Stimulated activated CD8-positive, alpha-beta memory T cell treated with anti-CD3 and anti-CD28 coated beads, Interleukin-4, amount 100 ng/mL, for 1 hour (primary cell): ENCODE measurements at regions not wholly inside any gene's neighbourhood (a gene's known extent, or its start where the extent isn't known, plus 50 kb on each side); places are given as distances from the start of the nearest gene placed in this dataset.

Experiments used
- DNase-seq, 2 donors: peaks; one replicate each; pipeline ENCODE4 v3.0.0-alpha.2; 2020; ENCODE audit warnings: low read depth in 2 of 2, low spot score in 1 of 2

DNA sequence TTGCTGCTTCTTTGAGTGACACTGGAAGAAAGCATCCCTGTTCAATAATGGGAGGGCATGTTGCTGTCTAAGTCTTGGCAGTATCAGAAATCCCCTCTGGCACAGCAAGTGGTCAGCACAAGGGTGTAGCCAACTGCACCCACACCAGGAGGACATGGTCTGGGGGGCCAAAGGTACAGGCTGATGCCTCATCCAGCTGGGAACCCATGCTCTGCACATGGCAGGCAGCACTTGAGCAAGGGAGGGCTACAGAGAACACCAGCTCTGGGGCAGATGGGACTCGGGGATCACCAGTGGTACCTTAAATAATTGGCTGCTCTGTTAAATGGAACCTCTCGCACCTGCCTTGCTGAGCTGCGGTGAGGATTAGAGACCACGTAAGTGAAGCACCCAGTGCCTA lies 265.2 kb downstream of the SYK start:
- DNase-seq: no peak

DNA sequence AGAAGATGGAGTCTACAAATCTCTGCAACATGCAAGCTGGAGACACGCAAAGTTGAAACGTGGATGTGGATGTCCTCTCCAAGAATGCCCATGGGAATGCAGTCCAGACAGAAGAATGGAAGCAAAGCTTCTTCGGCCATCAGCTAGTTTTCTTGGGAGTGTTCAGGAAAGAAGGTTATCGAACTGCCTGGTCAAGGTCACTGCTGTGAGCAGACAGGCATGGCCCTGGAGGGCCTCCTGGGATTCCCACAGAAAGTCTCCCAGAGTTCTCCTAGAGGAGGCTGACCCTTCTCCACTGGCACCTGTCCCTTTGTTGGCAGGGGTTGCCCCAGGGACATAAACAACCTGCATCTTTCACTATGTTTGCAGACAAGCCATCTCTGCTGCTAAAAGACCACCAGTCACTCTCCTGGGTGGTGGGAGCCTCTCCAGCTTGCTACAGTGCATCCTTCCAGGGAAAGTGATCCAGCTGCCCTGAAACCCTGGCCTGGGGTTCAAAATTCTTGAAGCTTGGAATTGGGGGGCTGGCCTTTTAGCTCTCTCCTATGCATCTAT lies 265.8 kb downstream of the SYK start:
- no peak for DNase-seq

DNA sequence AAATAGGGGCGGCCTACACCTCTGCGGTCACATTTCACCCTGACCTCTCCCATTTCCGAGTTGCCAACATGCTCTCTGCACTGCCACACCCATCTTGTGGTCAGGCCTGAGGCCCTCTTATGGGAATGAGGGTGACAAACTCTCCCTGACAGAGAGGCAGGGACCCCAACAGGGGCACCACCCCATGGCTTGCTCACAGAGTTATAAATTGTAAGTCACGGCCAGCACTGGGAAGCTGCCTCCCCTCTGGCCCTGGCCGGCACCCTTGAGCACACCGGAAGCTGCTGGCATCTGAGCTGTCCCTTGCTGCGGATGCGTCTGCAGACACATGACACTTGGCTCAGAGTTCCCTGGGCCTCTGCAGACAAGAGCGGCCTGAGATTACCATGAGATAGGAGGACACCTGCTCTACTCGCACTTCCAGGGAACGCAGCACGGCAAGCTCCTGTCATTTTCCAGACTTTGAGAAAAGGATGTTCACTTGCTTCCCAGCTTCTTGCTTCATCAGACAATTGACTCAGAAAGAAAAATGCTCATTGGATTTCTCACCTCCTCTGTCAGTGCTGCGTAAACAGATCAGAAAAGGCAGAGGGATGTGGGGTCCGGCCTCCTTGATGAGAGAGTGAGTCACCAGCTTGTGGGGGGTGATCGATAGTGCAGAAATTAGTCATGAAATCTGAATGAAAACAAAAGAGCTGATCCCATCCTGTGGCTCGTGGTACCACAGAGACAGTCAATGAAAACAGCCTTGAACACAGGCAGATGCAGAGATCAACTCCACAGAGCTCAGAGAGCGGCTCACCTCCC lies 269.8 kb downstream of the SYK start:
- no peak for DNase-seq

DNA sequence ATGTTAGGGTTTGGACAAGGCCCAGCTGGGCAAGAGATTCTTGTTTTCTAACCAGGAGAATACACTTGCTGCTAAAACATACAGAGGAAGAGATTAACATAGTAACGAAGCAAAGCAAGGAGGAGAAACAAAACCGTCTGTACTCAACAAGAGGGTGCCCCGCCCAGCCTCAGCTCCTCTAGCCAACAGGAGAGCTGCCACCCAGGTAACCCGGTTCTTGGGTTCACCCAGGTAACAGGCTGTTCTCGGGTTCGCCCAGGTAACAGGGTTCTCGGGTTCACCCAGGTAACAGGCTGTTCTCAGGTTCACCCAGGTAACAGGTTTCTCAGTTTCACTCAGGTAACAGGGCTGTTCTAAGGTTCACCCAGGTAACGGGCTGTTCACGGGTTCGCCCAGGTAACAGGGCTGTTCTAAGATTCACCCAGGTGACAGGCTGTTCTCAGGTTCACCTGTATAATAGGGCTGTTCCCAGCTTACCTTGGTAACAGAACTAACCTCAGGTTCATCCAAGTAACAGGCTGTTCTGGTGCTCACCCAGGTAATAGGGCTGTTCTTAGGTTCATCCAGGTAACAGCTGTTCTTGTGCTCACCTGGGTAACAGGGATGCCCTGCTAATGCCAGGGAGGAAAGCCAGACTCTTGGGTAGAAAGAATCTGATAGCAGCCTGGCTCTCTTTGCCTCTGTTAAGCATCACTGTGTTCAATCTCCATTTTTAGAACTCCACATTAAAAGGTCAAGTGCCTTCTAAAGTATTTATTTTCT lies 271.6 kb downstream of the SYK start:
- DNase-seq: no peak

DNA sequence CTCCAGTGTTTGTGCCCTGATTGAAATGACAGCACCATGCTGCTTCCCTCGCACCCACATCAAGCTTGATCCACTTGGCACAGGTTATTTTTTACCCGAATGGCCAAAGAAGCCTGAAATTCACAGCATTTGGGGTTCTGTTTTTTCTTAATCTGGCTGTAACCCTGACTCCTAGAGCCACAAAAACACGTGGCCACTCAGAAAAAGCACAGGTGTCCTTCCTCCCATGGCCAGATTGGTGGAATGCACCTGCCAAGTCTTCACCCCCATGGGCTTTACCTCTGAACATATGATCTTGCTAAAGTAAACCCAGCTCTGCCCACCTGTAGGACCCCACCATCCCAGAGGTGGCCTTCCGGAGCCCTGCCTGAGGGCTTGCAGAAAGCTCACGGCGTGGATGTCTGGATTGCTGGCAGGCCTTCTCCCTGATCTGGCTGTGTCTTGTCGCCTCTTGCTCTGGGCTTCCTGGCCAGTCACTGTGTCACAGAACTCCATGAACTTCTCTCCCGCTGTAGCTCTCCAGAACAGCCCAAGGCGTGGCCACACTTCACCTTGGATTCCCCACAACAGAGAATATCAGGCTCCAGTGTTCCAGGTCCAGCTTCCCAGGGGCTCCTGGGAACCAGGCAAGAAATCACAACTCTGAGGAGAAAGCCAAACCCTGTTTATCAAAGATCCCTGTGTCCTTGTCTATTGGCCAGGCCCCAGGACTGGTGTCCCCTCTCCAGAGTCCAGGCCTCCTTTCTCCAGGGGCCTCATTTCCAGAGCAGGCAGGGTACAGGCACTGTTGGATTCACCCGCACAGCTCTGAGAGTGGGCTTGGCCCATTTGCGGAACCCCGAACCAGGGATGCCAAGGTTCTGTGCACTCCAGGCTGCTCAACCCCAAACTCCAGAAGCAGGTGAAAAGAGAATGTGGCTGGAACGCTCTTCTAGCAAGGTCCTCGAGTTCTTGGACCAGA lies 272.5 kb downstream of the SYK start:
- DNase-seq: no peak

DNA sequence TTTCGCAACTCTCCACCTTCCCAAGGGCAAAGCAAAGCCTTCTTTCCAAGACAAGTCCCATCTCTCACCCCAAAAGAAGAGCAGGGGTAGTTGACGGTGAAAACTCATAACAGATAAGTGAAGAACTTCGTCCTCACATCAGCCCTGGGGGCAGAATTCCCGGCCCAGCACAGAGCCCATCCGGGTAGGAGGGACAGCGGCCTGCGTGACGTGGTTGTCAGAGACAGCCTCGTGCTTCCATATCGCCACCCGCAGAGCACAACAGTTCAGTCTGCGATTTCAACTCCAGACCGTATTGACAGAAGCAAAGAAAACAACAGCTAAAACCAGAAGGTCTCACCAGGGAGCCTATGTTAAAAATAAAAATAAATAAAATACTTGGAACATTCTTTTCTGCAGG lies 273.2 kb downstream of the SYK start:
- DNase-seq: no peak

DNA sequence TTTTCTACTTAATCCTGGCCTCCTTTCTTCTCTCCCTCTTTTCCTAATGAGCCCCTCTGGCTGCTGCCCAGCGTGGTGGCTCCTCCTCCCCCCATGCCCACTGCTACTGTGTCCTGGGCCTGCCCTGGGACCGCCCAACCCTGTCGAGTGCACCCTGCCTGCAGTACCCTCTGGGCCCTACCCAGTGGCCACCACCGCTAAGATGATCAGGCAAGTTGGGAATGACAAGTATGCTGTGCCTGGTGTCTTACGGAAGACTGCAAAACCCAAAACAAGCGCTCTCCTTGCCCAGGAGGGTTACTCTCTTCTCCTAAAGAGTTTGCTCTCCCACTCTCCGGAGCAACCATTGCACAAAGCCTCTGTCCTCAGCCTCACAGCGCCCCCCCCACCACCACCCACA lies 273.7 kb downstream of the SYK start:
- no peak for DNase-seq

DNA sequence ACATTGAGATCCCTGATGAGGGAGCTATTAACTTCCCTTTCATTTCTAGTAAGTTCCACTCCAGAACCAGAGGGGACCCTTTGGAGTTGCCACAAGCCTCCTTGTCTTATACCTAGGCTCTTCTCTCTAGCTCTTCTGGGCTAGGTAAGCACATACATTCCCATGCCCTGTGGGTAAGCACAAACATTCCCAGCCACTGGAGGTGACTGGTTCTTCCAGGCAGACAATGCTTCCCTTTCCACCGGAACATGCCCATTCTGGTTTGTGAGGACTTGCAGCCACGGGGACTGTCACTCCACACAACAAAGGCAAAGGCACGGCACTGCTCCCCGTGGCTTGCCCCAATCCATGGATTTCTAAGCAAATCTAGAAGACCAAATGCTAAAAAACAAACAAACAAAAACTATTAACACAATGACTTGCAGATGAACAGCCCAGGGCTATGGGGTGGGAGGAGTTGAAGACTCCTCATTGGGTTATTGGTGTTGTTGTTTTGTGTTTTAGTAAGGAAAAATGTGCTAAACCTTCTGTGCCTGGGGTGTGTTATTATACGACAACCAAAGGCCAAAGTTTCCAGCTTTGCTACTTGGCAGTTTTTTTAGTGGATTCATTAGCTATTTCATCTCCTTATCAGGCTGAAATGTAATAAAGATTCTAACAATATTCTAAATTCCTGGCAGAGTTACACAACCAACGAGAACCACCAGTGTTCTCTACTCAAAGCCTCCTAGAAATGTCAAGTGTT lies 276.2 kb downstream of the SYK start:
- DNase-seq: no peak

DNA sequence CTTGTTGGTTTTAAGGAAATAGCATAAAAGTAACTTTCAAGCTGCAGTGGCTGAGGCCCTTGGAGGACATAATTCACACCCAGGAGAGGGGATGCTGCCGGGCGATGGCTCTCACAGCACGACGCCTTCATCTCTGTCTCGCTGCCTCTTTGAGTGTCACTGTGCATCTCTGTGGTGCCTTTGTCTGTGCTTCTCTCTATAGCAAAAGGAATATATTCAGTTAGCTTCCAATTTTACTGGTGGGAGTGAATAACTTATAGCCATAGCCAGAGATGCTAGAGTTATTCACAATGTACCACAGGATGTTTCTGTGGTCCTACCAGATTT lies 276.7 kb downstream of the SYK start:
- no peak for DNase-seq

DNA sequence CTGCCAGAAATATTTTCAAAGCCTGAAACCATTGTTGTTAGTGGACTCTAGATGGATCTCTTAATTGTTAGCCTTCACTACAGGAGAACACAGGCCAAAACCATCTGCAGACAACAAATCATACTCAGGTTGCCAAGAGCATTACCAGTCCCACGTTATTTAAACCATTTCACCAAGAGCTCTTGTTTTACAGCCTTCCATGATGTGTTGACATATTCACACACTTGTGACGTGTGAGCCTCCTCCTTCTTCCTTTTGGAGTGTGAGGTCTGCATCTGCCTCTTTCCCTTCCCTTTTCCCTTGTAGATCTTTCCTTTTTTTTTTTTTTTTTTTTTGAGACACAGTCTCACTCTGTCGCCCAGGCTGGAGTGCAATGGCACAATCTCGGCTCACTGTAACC lies 279.0 kb downstream of the AUH start:
- no peak for DNase-seq

DNA sequence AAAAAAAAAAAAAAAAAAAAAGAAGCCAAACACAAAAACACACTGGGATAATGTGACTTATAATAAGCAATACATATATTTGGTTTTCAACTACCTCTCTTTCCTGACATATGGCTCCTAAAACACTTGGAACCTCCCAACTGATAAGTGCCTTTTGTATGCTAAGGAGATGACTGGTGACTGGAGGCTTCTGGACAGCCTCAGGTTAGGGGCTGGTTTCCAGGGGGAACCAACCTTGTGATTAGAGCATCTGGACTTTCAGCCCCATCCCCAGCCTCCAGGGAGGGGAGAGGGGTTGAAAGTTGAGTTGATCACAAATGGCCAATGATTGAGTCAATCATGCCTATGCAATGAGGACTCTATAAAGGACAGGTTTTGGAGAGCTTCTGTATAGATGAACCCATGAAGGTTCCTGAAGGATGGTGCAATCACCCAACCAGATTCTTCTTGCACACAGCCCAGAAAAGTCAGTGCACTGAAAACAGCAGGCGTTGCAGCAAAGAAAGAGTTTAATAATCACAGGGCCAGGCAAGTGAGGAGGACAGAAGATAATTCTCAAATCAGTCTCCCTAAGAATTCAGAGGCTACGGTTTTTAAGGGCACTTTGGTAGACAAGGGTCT lies 276.7 kb downstream of the AUH start:
- DNase-seq: no peak

DNA sequence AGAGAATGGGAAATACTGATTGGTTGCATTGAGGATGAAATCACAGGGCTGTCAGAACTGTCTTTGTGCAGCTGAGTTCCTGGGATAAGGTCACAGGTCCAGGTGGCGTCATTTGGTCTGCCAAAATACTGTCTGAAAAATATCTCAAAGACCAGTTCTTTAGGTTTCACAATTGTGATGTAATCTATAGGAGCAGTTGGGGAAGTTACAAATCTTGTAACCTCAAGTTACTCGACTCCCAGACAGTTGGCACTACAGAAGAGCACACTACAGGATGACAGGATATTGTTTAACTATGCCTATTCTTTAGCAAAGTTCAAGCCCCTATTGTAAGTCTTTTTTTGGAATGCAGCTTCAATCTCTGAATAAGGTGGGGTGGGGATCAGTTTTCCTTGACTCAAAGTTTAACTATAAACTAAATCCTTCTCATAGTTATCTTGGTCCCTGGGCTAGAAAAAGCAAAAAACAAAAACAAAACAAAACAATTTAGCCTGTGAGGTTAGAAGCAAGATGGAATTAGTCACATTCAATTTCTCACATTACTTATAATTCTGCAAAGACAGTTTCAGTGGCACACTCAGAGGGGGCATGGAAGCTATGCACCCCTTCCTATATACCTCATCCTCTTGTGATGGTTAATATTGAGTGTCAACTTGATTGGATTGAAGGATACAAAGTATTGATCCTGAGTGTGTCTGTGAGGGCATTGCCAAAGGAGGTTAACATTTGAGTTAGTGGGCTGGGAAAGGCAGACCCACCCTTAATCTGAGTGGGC lies 276.0 kb downstream of the AUH start:
- DNase-seq: no peak

DNA sequence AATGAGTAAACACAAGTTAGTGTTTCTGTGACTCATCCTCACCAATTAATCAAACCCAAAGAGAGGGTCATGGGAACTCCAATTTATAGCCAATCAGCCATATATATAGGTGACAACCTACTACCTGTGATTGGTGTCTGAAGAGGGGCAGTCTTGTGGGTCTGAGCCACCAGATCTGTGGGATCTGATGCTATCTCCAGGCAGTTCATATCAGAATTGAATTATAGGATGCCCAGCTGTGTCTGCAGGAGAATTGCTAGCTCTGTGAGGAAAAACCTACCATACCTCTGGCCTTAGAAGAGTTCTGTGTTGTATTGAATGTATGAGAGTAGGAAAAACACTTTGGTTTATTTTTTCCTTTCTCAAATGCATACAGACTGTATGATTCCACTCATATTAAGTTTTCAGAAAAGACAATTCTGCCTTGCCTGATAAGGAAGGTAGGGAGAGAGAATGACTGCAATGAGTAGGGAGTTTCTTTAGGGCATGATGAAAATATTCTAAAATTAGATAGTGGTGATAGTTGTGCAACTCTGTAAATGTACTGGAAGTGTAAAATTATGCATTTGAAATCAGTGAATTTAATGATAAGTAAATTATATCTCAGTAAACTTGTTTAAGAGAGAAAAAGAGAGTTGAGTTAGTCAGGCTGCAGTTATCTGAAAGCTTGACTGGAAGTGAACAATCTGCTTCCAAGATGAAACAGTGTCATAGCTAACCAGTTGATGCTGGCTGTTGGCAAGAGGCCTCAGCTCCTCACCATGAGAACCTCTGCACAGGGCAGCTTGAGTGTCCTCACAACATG lies 274.9 kb downstream of the AUH start:
- DNase-seq: no peak

DNA sequence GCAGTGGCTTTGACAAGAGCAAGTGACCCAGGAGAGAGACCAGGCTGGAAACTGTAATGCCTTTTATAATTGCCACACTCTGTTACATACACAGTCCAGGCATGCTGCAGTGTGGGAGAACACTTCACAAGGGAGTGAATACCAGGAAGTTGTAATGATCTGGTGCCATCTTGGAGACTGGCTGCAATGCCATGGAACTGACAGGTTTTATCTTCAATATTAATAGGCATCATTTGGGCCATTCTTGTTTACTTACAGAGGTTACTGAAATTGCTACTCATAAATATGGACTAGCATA lies 274.3 kb downstream of the AUH start:
- DNase-seq: no peak

DNA sequence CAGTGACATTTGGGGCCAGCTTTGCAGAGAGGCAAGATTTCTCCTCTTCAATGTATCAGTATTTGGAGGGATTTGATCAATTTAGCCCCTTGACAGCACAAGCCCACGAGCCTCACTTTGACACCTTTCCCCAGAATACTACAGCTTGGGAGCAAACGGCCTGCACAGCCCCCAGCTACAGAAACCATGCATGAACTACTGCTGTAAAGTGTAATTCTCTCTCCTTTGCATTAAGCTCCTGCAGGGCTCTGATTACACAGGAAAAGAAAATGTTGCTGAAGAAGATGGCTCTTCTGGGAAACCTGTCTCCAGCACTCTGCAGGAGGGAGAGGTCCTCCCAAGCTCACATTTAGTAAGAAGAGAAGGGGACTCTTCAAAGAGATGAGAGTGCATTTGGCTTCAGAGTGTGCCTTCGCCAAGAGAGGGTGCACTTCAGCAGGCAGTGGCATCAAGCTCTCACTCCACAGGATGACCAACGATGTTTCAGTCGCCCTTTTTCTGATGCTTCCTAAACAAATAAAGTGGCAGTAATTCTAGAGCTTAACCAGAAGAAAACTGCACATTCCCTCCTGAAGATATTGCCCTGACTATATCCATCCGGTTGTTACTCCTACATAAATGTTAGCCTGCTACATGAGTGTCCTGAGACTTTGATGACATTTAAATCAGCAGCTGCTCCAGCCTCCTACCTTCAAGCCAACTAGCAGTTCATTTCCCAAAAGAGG lies 272.2 kb downstream of the AUH start:
- no peak for DNase-seq

DNA sequence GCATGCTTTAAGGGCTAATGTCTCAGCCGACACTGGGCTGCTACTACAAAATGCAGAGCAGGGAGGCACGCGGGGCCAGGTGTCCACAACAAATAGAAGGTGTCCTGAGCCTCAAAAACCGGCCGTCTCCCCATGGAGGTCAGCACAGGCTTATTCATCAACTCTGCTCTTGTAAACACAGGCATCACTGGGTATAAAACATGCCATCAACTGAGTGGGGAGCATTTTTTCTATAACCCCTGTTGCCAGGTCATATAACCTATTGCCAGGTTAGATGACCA lies 271.6 kb downstream of the AUH start:
- no peak for DNase-seq

DNA sequence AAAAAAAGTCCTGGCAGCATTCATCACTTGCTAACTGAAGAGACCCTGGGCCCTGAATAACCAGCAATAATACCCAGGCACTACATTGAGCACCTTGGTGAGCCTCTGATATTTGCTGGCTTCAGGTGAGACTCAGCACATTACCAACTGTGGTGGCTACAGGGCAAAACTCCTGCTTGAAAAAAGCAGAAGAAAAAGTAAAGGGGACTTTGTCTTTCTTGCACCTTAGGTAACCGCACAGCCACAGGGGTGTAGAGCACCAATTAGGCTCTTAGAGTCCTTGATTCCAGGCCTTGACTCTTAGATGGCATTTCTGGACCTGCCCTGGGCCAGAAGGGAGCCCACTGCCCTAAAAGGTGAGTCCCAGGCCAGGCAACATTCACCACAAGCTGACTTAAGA lies 269.5 kb downstream of the AUH start:
- no peak for DNase-seq

DNA sequence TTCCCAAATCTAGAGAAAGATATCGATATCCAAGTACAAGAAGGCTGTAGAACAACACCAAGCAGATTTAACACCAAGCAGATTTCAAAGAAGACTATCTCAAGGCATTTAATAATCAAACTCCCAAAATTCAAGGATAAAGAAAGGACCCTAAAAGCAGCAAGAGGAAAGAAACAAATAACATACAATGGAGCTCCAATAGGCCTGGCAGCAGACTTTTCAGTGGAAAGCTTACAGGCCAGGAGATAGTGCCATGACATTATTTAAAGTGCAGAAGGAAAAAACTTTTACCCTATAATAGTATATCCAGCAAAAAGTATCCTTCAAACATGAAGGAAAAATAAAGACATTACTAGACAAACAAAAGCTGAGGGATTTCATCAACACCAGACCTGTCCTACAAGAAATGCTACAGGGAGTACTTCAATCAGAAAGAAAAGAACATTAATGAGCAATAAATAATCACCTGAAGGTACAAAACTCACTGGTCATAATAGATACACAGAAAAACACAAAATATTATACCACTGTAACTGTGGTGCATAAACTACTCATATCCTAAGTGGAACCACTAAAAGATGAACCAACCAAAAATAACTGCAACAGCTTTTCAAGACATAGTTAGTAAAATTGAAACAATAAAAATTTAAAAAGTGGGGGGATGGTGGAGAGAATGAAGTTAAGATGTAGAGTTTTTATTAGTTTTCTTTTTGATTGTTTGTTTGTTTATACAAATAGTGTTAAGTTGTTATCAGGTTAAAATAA lies 267.2 kb downstream of the AUH start:
- DNase-seq: no peak
